ENCODE measurements at regions not wholly inside any gene's neighbourhood (a gene's known extent, or its start where the extent isn't known, plus 50 kb on each side); places are given as distances from the start of the nearest gene placed in this dataset.

- H3K9me3 ChIP-seq (ENCODE audit: control insufficient read depth in 4 of 4, low read length in 3 of 4) = peaks cover 0 to 12% (median 2%) of the 10 kb centered on the region in 4 donors
- WGBS = 79% methylated on average over 2 of the region's 2 CpGs
Observed at GRCh38 chr15:60272623-60273022, 125.2 kb downstream of the ANXA2 start.

More at GRCh38 chr15:60272623-60273022, 125.2 kb downstream of the ANXA2 start:
- Histone ChIP-seq H3K27me3 (ENCODE audit: control insufficient read depth in 4 of 4, insufficient read depth in 4 of 4, low read length in 3 of 4) (no peaks in the 10 kb centered on the region), H3K4me3 (ENCODE audit: low read depth in 1 of 3, low read length in 3 of 3) (no peak overlapping the region), H3K9ac (ENCODE audit: low read depth in 1 of 2, low read length in 2 of 2) (no peak overlapping the region), H3K27ac (ENCODE audit: low read depth in 1 of 2, low read length in 2 of 2) (no peak overlapping the region), H3K4me1 (ENCODE audit: control insufficient read depth in 4 of 4, insufficient read depth in 4 of 4, low read length in 3 of 4) (no peaks in the 10 kb centered on the region), H3K36me3 (ENCODE audit: control insufficient read depth in 4 of 4, insufficient read depth in 3 of 4, low read depth in 1 of 4, low read length in 3 of 4) (no peaks in the 10 kb centered on the region)
- no peak for DNase-seq (ENCODE audit: low spot score)
- TF ChIP-seq NR2F2 (IDR thresholded peaks at IDR 0.05) (no peak), REST (IDR thresholded peaks at IDR 0.05) (no peak), RAD21 (IDR thresholded peaks at IDR 0.05) (no peak), HNF4G (IDR thresholded peaks at IDR 0.05) (no peak), EGR1 (IDR thresholded peaks at IDR 0.05; ENCODE audit: low read depth in 2 of 2) (no peak), TAF1 (conservative IDR thresholded peaks at IDR 0.05) (no peak), RXRA (IDR thresholded peaks at IDR 0.05) (no peak), HNF4A (conservative IDR thresholded peaks at IDR 0.05) (no peak), MAX (IDR thresholded peaks at IDR 0.05) (no peak), CTCF (IDR thresholded peaks at IDR 0.05; ENCODE audit: low read depth, low read length, missing input control) (no peak), ZBTB33 (IDR thresholded peaks at IDR 0.05) (no peak), SP1 (IDR thresholded peaks at IDR 0.05) (no peak), JUND (IDR thresholded peaks at IDR 0.05) (no peak), FOXA2 (IDR thresholded peaks at IDR 0.05) (no peak), GABPA (IDR thresholded peaks at IDR 0.05 in 1 of 2, conservative IDR thresholded peaks at IDR 0.05 in 1 of 2) (no peak), ATF3 (IDR thresholded peaks at IDR 0.05) (no peak), FOXA1 (IDR thresholded peaks at IDR 0.05) (no peak), YY1 (IDR thresholded peaks at IDR 0.05) (no peak)
